Erythroblast (primary cell): ENCODE measurements at regions not wholly inside any gene's neighbourhood (a gene's known extent, or its start where the extent isn't known, plus 50 kb on each side); places are given as distances from the start of the nearest gene placed in this dataset.

Experiments used
- DNase-seq, 2 experiments: peaks; one replicate each; lab custom pipeline; 2025; lab: John Stamatoyannopoulos, UW
- GATA1 ChIP-seq: IDR thresholded peaks from 2 replicates; pipeline ENCODE4 v1.6.1; 2011; ENCODE audit warnings: low read depth, mild to moderate bottlenecking, control low read depth, low read length, moderate library complexity
- POLR2A ChIP-seq: IDR thresholded peaks from 2 replicates; pipeline ENCODE4 v1.6.1; 2011; ENCODE audit warnings: mild to moderate bottlenecking, low read length

- TF ChIP-seq POLR2A (no peak), GATA1 (no peak)
Observed at GRCh38 chr12:19010087-19010486, 119.4 kb upstream of the PLEKHA5 start.

GRCh38 chr12:19010726-19011125 is 118.8 kb upstream of the PLEKHA5 start:
- TF ChIP-seq POLR2A (no peak), GATA1 (no peak)
- no peak for DNase-seq

More at GRCh38 chr12:19010087-19010486, 119.4 kb upstream of the PLEKHA5 start:
- DNase-seq, result no peak

- DNase-seq, result no peak
- no peak for TF ChIP-seq GATA1
- TF ChIP-seq POLR2A, result no peak
Observed at GRCh38 chr12:19012965-19013364, 116.6 kb upstream of the PLEKHA5 start.

- TF ChIP-seq GATA1, result no peak
- no peak for TF ChIP-seq POLR2A
- no peak for DNase-seq
Observed at GRCh38 chr12:19014240-19014639, 115.3 kb upstream of the PLEKHA5 start.

- TF ChIP-seq POLR2A (no peak), GATA1 (no peak)
- DNase-seq, result no peak
Observed at GRCh38 chr12:19015285-19015684, 114.2 kb upstream of the PLEKHA5 start.

GRCh38 chr12:19018302-19018970 is 111.1 kb upstream of the PLEKHA5 start:
- DNase-seq, result no peak
- TF ChIP-seq GATA1, result no peak
- TF ChIP-seq POLR2A, result no peak

GRCh38 chr12:19021240-19021639 is 108.3 kb upstream of the PLEKHA5 start:
- TF ChIP-seq GATA1, result no peak
- TF ChIP-seq POLR2A, result no peak
- no peak for DNase-seq

GRCh38 chr12:19021646-19022045 is 107.9 kb upstream of the PLEKHA5 start:
- no peak for DNase-seq
- TF ChIP-seq GATA1, result no peak
- no peak for TF ChIP-seq POLR2A

- no peak for DNase-seq
- TF ChIP-seq GATA1, result no peak
- no peak for TF ChIP-seq POLR2A
Observed at GRCh38 chr12:19025582-19025981, 104.0 kb upstream of the PLEKHA5 start.

GRCh38 chr12:19026034-19026433 is 103.5 kb upstream of the PLEKHA5 start:
- TF ChIP-seq POLR2A (no peak), GATA1 (no peak)
- DNase-seq, result no peak

- no peak for TF ChIP-seq GATA1
- TF ChIP-seq POLR2A, result no peak
- no peak for DNase-seq
Observed at GRCh38 chr12:19026614-19027488, 102.7 kb upstream of the PLEKHA5 start.

- TF ChIP-seq POLR2A (no peak), GATA1 (no peak)
- no peak for DNase-seq
Observed at GRCh38 chr12:19030180-19030579, 99.4 kb upstream of the PLEKHA5 start.

- TF ChIP-seq GATA1 (no peak), POLR2A (no peak)
- DNase-seq, result no peak
Observed at GRCh38 chr12:19030603-19031002, 98.9 kb upstream of the PLEKHA5 start.

GRCh38 chr12:19031032-19031431 is 98.5 kb upstream of the PLEKHA5 start:
- no peak for TF ChIP-seq POLR2A
- DNase-seq, result no peak

- TF ChIP-seq GATA1 (no peak), POLR2A (no peak)
- no peak for DNase-seq
Observed at GRCh38 chr12:19032826-19033225, 96.7 kb upstream of the PLEKHA5 start.

GRCh38 chr12:19033244-19033643 is 96.3 kb upstream of the PLEKHA5 start:
- DNase-seq, result no peak
- TF ChIP-seq GATA1, result no peak
- no peak for TF ChIP-seq POLR2A
